HG02642 (cell line): ENCODE measurements at regions not wholly inside any gene's neighbourhood (a gene's known extent, or its start where the extent isn't known, plus 50 kb on each side); places are given as distances from the start of the nearest gene placed in this dataset.
"Not testable (repeated sequence)": the region's sequence is repeated elsewhere in the genome, so short reads cannot be mapped to it uniquely, and the experiment has no call there.

ENCODE experiments used
- ATAC-seq: cut with Tn5 transposase; IDR thresholded peaks from one replicate; pipeline ENCODE4 v1.9.1; 2021; ENCODE audit warnings: mild to moderate bottlenecking; ENCODE audit not compliant: unreplicated experiment, poor library complexity

DNA sequence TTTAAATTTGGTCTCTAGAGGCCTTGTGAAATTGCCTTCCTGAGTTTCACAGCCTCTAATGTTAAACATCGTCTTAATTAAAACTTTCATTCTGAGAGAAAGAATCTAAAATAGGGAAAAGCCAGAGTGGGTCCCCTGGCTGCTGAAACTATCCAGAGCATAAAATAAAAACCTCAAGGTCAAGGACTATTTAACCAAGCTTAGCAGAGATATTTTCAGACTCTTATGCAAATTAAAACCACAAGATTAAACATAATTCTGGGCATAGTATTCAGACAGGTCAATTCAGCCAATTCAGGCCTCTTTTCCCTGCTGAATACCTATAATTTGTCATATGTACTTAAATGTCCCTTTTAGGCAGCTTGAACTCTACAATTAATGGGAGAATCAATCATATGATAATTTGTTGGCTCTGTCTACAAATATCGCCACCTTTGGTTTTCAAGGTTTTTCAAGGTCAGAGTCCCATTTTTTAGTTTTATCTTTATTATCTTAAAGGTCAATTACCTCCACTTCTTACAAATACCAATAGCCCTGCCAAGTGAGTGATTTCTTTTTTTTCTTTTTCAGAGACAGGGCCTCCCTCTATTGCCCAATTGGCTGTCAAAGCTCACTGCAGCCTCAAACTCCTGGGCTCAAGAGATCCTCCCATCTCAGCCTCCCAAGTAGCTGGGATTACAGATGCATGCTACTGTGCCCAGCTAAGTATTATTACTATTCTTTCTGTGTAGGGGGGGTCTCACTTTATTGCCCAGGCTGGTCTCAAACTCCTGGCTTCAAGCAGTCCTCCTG, 257.1 kb downstream of the PHLDA1 start:
- ATAC-seq = no peak

DNA sequence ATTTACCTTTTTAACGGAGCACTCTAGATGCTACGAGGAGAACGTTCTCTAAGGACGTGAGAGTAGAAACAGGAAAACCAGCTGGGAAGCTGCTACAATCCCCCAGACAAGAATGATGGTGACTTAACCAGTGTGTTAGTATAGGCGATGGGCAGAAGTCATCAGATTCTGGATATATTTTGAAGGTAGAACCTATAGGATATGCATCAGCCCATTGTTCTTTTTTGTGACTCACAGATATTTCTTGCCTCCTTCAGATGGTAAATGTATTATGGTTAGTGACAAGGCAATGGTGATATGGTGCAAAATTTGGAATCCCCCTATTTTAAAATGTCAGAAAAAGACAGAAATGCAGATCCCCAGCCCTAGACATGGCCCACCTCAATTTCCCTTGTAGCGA, 258.2 kb downstream of the PHLDA1 start:
- no peak for ATAC-seq

DNA sequence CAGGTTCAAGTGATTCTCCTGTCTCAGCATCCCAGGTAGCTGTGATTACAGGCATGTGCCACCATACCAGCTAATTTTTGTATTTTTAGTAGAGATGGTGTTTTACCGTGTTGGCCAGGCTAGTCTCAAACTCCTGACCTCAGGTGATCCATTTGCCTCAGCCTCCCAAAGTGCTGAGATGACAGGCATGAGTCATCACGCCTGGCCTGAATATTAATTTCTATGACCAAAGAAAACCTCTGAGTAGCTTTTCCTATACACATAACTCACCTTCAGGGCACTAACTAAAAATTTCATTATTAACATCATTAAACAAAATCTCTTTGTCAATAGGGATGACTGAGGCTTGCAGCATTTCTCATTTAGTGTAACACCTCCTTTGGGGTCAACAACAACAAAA, 259.6 kb upstream of the KRR1 start:
- no peak for ATAC-seq

DNA sequence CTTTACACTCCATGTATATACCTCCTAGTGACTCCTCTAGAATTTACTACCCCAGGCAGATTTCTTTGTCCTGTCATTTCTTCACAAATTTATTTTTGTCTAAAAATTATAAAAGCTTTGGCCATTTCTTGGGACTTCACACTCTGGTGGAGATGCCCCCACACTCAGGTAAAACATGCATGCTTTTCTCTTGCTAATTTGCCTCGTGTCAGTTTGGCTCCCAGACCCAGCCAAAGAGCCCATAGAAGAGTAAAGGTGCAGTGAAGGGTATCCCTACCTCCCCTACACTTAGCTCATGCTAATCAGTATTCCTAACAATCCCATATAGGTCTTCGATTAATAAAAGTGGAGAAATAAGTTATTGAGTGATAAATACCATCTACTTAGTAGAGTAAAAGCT, 256.5 kb upstream of the KRR1 start:
- no peak for ATAC-seq

DNA sequence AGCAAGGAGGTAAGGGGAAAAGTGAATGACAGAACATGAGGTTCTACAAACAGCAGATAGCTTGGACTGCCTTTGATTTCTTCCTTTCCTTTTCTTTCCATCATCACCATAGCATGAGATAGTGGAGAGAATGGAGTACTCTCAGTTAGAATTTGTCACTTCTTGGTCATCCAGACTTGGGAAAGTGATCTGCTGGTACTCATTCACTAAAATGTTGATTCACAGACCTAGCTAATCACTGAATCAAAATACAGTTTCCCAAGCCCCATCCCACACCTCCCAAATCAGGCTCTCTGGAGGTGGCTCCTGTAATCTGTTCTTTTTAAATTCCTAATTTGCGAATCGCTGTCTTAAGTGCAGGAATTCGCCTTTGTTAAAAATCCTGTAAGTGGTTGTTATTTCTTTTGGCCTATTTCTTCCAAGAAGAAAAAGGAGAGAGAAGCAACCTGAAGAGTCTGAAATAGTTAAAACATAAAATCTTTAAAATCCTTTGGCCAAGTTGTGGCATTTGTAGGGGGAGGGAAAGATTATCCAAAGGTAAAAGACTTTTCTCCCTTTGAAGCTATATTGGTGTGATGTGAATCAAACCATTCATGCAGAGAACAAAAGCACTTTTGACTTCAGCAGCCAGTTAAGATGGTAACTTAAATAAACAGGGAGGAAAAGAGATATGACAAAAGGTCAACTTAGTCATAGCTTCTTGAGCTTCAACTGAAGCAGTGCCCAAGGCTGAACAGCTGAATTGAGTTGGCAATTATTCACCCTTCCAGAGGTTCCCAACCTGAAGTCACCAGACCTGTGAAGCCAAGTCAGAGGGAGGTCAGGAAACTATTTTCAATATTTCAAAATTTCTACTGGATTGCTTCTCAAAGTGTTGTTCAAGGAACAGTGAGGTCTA, 255.1 kb upstream of the KRR1 start:
- ATAC-seq = no peak

DNA sequence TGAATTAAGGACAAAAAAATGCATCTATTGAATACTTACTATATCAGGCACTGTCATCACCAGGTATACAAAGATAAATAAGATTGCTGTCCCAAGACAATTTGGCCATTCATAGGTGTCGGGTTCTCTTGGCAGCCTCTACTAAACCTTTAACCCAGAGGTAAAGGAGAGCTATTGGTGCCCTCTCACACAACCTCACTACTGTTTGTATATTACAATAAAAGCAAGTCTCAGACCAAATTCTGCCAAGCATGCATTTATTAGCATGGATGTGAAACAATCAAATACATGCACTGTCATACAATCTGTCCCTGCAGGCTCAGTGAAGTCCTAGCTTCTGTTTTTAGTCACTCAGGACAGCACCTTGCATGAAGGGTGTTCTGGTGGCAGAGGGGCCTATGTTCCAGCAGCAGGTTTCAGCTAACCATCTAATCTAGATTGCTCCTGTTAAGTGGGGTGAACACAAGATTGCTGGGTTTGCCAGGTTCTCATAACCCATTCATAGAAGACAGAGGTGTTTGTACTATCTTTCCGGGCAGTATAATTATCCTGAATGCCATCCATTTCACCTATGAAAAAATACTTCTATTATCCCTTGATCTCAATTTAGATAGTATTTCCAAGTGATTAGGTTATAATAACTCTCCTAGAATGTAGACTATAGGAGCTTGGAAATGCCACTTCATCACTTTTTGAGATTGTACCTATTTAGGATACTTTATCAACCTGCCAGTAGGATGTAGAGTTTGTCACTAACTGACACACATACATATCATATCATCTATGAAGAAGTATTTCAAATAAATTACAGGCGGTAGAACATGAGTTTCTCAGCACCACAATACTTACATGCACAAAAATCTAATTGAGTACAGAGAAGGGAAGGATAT, 254.0 kb upstream of the KRR1 start:
- ATAC-seq = no peak

DNA sequence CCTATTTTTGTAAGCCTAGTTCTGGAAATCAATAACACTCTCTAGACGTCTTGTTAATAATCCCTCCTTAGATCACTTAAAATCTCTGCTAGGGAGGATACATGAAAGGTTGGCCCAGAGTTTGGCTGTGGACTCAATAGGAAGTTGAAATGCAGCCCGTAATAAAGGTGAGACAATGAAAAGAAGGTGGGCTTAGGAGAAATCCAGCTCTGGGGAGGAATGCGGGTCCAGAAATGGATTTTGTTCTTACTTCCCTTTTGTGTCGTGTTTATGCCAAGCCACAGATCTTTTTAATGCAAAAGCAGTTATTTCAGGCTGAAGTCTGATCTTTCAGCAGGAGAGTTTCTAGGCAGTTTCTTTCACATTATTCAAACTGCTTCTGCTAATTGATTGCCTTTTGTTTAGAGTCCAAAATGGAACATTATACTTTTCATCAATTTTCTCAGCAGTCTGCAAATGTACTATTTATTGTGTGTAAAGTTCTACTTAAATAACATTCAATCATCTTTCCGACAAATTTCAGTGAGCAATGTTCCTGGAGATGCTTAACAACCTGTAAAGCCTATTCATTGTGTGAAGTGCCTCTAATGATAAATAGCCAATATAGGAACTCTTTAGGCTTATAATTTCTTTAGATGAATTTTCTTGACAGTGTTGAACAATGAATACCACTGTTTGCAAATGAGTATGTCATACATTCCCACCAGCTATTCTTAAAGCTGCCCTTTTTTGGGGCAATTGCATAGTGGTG, 252.9 kb upstream of the KRR1 start:
- no peak for ATAC-seq

DNA sequence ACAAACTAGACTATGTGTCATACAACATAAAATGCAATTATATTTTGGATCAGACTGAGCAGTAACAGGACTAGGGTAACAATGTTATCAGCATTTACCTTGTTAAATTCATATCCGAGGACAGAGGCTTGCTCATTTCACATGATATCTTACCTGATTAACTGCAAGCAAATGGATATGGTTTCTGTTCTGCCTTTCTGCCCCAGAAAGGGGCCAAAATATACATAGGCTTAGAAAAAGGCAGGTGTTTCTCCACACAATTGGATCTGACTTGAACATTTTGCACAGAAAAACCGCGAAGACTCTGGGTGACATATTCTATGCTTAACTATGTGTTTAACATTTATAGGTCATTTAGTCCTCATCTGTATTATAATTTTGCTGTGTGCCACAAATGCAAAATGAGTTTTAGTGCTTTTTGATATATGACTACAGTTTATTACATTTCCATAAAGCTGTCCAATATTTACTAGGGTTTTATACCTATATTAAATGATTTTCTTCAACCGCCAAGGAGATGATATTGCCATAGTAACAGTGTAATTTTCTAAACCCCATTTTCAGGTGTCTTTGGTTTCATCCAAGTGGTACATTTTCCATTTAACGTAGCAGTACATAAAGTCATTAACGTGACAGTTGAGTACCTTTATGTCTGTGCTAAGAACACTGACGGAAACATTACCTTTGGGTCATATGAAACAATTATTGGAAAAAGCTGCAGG, 249.3 kb upstream of the KRR1 start:
- ATAC-seq = no peak

DNA sequence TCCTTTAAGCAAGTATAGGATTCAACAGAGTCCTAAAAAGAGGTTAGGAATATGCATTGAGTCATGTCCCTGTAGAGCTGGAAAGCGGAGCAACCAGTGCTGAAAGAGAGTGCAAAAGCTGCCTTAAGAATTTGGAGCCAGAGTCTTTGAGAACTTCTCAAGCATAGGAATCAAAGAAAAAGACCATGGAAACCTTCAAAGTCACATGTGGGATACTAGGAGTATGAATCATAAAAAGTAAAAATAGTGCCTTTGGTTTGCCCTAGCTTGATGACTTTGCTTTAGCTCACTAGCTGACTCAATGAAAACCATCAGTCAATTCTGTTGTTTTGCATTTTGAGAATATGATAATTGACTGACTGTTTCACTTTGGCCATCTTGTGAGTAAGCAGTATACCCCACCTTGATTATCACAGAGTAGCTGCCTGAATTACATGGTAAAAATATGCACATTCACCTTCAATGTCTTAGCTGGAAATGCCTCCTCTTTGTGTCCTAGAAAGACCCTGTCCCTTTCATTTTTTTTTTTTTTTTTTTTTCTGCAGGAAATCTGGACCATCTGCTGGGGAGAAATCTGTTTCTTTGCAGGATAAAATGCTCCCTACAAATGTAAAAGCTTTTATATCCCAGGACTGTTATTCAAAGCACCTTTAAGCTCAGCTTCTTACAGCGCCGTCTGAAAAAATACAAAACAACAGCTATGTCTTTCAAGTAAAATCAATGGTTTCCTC, 248.6 kb upstream of the KRR1 start:
- ATAC-seq = peak; percentile 47

DNA sequence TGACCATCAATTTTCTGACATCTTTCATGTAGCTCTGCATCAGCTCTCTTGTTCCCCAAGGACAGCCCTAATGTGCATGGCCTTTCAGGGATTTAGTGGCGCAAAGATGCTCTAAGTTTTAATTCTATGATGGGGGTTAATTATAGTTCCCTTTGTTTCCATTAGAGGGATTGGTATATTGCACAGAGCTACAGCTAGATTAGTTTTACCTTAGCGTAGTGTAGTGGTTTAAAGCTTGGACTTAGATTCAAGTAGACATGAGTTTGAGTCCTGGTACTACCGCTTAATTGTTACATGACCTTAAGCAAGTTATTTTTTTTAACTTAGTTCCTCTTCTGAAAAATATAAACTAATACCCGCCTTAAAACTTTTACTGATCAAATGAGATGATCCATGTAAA, 247.8 kb upstream of the KRR1 start:
- ATAC-seq = no peak

DNA sequence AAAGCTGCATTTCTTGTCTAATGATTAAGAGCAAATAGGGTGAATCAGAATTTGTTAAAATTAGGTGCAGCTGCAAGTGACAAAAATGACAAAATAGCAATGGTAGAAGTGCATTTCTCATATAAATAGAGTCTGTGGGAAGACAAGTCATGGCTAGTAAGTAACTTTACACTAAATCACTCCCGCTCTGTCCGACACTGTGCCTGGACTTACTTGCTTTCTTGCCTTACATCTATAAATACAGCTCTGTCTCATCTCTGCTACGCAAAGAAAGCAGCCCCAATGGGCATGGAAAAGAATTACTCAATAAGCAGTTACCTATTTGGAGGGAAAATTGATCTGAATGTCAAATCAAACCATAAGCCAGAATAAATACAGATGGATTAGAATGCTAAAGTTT, 245.4 kb upstream of the KRR1 start:
- no peak for ATAC-seq

DNA sequence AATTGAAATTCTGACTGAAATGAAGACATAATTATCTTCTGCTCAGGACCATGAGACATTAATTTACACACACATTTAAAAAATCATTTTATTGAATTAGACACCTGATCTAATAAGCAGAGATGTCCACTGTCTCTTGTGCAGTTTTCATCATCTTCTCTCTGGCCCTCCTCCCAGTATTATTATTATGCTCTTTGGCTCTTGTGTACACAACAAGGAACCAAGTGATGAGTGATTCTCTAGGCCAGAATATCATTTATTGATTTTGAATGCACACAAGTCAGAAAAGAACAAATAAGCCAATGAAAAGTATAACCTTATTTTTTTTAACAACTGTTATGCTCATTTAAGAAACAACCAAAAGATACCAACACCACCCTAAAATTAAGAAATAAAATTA, 244.7 kb upstream of the KRR1 start:
- no peak for ATAC-seq

DNA sequence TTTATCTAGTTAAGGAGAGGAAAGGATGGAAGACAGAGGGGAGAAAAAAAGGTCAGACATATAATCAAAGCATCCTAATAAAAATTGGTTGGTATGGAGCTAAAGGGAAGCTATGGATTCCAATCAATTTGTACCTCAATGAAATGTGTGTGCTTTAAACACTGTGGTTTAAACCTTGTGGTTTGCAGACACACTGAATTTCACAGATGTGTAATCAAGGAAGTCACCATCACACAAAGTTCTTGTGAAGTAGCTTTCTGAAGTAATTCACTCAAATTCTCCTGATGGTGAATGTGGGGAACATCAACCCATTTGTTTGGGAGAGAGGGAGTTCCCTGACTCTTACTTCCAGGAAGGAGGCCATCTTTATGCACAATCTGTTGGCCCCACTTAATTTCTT, 243.3 kb upstream of the KRR1 start:
- no peak for ATAC-seq

DNA sequence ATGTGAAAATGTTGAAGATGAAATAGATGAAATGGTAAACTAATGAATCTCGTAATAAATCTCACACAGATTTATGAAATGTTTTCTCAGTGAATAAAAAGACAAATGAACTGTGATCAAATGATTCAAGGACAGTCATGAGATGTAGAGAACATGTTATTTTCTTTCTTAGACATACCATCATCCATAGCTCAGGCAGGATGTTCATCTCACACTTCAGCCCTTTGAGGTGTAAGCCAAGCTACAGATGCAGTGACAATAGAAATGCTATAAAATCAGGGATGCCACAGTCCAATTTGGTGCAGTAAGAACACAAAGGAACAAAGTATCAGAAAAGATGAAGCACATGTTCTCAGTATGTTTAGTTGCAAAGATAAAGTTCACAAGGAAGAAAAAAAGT, 242.7 kb upstream of the KRR1 start:
- ATAC-seq = no peak

DNA sequence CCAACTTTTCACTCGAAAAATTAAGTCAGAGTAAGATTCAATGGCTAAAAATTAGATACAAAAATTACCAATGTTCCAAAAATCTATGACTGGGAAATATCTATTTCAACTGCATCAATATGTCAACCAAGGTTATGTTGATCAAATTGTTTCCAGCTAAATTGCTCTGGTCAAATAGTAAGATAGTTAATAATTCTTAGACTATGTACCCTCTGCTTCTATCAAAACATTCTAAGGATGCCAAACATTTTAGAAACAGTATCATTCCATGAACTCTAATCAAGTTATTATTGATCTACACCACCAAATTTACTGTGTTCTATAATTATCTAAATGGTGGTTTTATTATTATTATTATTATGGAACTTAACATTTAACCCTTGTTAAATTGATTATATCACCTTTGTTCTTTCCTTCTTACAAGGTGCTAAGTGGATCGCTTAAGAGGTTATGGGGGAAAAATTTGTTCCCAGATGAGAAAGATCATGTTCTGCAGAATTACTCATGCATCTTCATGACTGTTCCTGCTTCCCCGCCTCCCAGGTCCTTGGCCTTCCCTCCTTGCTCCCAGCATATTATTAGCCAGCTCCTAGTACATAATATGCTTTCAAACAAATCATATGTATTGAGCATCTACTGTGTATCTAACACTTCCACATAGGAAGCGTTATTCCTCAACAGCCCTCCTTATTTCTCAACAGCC, 240.5 kb upstream of the KRR1 start:
- no peak for ATAC-seq

DNA sequence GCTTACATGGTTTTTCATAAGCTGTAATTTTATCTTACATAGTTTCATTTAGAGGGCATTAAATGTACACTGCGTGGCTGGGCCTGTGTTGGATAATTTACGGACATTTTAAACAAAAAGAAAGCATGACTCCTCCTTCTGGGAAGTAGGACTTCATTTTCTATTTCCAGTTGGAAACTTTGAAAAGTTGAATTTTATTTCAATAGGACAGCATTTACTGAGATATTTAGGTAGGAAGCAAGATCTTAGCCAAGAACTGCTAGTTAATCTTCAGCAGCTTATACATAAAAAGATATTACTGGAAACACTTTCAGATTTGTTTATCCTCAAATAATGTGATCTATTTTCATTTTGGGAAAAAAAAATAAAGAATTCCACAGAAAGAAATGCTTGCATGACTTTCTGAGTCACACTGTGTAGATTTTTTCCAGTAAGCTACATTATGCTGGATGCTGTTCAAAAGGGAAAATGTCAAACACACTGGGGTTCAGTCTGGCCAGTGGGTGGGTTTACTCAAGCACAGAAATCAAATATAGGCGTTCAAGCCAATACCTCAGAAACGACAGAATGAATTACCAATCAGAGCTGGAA, 239.4 kb upstream of the KRR1 start:
- ATAC-seq = no peak

DNA sequence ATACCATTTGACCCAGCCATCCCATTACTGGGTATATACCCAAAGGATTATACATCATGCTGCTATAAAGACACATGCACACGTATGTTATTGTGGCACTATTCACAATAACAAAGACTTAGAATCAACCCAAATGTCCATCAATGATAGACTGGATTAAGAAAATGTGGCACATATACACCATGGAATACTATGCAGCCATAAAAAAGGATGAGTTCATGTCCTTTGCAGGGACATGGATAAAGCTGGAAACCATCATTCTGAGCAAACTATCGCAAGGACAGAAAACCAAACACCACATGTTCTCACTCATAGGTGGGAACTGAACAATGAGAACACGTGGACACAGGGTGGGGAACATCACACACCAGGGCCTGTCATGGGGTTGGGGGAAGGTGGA, 237.6 kb upstream of the KRR1 start:
- ATAC-seq = not testable (repeated sequence)

DNA sequence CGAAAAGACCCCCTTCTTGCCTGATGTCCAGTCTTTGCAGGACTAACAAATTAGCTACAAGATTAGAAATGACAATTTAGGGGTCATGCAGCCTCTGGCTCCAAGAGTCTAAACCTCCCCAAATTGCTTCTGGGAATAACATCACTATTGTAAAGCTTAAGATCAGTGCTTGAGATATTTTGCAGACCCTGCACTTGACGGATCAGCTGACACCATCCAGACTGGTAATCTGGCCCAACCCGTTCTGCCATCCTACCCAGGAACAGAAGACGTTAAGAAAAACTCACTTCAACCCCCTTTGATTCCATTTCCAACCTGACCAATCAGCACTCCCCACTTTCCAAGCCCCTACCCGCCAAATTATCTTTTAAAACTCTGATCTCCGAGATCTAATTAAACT, 236.7 kb upstream of the KRR1 start:
- no peak for ATAC-seq
